ENCODE measurements at regions not wholly inside any gene's neighbourhood (a gene's known extent, or its start where the extent isn't known, plus 50 kb on each side); places are given as distances from the start of the nearest gene placed in this dataset.

DNA sequence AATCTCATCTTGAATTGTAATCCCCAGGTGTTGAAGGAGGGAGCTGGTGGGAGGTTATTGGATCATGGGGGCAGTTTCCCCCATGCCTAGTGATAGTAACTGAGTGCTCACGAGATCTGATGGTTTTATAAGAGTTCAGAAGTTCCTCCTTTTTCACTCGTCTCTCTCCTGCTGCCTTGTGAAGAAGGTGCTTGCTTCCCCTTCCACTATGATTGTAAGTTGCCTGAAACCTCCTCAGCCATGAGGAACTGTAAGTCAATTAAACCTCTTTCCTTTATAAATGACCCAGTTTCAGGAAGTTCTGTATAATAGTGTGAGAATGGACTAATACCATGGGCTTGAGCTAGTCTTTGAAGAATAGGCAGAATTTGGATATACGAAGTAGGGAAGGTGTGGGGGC lies 113.9 kb downstream of the RIN2 start:
- no peak overlapping the region for H3K4me2 ChIP-seq
- H3K4me1 ChIP-seq (ENCODE audit: insufficient read depth) = 0 out of 2 replicates have a peak, but pooled peaks cover 3% of the 10 kb centered on the region
- Mint-ChIP-seq H3K4me1 (no peaks in the 10 kb centered on the region; the same call in 2 of the 3 replicates), H3K27ac (no peak overlapping the region), H3K36me3 (ENCODE audit: low read depth) (no peaks in the 10 kb centered on the region; the same call in 2 of the 3 replicates), H3K27me3 (ENCODE audit: insufficient read depth, low read depth, poor library complexity) (peaks cover 1% of the 10 kb centered on the region), H3K4me3 (no peak overlapping the region), H3K9me3 (peaks cover 7% of the 10 kb centered on the region; the same call in 2 of the 3 replicates)
- no peaks in the 10 kb centered on the region for H3K36me3 ChIP-seq (ENCODE audit: insufficient read depth)
- ATAC-seq = no peak
- no peak overlapping the region for H2AFZ ChIP-seq
- H4K20me1 ChIP-seq (replicated peaks; ENCODE audit: insufficient read depth) = no peaks in the 10 kb centered on the region
- no peaks in the 10 kb centered on the region for H3K27me3 ChIP-seq (ENCODE audit: insufficient read depth)
- H3K27ac ChIP-seq (ENCODE audit: low read depth) = no peak overlapping the region
- no peak for DNase-seq (ENCODE audit: low spot score)
- H3K9me2 ChIP-seq (ENCODE audit: insufficient read depth) = peaks cover 3% of the 10 kb centered on the region; the same call in 1 of the 2 replicates
- no peak overlapping the region for H3K4me3 ChIP-seq
- no peak for TF ChIP-seq JUNB (IDR thresholded peaks at IDR 0.05; ENCODE audit: unreplicated experiment)
- no peak for TF ChIP-seq EZH2phosphoT487 (IDR thresholded peaks at IDR 0.05; ENCODE audit: unreplicated experiment)
- TF ChIP-seq, protein P1, sequence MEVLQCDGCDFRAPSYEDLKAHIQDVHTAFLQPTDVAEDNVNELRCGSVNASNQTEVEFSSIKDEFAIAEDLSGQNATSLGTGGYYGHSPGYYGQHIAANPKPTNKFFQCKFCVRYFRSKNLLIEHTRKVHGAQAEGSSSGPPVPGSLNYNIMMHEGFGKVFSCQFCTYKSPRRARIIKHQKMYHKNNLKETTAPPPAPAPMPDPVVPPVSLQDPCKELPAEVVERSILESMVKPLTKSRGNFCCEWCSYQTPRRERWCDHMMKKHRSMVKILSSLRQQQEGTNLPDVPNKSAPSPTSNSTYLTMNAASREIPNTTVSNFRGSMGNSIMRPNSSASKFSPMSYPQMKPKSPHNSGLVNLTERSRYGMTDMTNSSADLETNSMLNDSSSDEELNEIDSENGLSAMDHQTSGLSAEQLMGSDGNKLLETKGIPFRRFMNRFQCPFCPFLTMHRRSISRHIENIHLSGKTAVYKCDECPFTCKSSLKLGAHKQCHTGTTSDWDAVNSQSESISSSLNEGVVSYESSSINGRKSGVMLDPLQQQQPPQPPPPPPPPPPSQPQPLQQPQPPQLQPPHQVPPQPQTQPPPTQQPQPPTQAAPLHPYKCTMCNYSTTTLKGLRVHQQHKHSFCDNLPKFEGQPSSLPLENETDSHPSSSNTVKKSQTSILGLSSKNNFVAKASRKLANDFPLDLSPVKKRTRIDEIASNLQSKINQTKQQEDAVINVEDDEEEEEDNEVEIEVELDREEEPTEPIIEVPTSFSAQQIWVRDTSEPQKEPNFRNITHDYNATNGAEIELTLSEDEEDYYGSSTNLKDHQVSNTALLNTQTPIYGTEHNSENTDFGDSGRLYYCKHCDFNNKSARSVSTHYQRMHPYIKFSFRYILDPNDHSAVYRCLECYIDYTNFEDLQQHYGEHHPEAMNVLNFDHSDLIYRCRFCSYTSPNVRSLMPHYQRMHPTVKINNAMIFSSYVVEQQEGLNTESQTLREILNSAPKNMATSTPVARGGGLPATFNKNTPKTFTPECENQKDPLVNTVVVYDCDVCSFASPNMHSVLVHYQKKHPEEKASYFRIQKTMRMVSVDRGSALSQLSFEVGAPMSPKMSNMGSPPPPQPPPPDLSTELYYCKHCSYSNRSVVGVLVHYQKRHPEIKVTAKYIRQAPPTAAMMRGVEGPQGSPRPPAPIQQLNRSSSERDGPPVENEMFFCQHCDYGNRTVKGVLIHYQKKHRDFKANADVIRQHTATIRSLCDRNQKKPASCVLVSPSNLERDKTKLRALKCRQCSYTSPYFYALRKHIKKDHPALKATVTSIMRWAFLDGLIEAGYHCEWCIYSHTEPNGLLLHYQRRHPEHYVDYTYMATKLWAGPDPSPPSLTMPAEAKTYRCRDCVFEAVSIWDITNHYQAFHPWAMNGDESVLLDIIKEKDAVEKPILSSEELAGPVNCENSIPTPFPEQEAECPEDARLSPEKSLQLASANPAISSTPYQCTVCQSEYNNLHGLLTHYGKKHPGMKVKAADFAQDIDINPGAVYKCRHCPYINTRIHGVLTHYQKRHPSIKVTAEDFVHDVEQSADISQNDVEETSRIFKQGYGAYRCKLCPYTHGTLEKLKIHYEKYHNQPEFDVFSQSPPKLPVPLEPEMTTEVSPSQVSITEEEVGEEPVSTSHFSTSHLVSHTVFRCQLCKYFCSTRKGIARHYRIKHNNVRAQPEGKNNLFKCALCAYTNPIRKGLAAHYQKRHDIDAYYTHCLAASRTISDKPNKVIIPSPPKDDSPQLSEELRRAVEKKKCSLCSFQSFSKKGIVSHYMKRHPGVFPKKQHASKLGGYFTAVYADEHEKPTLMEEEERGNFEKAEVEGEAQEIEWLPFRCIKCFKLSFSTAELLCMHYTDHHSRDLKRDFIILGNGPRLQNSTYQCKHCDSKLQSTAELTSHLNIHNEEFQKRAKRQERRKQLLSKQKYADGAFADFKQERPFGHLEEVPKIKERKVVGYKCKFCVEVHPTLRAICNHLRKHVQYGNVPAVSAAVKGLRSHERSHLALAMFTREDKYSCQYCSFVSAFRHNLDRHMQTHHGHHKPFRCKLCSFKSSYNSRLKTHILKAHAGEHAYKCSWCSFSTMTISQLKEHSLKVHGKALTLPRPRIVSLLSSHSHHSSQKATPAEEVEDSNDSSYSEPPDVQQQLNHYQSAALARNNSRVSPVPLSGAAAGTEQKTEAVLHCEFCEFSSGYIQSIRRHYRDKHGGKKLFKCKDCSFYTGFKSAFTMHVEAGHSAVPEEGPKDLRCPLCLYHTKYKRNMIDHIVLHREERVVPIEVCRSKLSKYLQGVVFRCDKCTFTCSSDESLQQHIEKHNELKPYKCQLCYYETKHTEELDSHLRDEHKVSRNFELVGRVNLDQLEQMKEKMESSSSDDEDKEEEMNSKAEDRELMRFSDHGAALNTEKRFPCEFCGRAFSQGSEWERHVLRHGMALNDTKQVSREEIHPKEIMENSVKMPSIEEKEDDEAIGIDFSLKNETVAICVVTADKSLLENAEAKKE (CRISPR knock-in tag; IDR thresholded peaks at IDR 0.05) = no peak
- no peak for TF ChIP-seq CREB1 (CRISPR knock-in tag; IDR thresholded peaks at IDR 0.05; ENCODE audit: low read depth)
- TF ChIP-seq STAT1 (IDR thresholded peaks at IDR 0.05; ENCODE audit: unreplicated experiment) = no peak
- TF ChIP-seq, protein P2, sequence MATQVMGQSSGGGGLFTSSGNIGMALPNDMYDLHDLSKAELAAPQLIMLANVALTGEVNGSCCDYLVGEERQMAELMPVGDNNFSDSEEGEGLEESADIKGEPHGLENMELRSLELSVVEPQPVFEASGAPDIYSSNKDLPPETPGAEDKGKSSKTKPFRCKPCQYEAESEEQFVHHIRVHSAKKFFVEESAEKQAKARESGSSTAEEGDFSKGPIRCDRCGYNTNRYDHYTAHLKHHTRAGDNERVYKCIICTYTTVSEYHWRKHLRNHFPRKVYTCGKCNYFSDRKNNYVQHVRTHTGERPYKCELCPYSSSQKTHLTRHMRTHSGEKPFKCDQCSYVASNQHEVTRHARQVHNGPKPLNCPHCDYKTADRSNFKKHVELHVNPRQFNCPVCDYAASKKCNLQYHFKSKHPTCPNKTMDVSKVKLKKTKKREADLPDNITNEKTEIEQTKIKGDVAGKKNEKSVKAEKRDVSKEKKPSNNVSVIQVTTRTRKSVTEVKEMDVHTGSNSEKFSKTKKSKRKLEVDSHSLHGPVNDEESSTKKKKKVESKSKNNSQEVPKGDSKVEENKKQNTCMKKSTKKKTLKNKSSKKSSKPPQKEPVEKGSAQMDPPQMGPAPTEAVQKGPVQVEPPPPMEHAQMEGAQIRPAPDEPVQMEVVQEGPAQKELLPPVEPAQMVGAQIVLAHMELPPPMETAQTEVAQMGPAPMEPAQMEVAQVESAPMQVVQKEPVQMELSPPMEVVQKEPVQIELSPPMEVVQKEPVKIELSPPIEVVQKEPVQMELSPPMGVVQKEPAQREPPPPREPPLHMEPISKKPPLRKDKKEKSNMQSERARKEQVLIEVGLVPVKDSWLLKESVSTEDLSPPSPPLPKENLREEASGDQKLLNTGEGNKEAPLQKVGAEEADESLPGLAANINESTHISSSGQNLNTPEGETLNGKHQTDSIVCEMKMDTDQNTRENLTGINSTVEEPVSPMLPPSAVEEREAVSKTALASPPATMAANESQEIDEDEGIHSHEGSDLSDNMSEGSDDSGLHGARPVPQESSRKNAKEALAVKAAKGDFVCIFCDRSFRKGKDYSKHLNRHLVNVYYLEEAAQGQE (IDR thresholded peaks at IDR 0.05; ENCODE audit: unreplicated experiment) = no peak
- no peak for TF ChIP-seq ZNF114 (CRISPR knock-in tag; IDR thresholded peaks at IDR 0.05)
- H3F3A ChIP-seq (replicated peaks; ENCODE audit: low read depth) = no peaks in the 10 kb centered on the region
- H3K79me2 ChIP-seq (replicated peaks; ENCODE audit: insufficient read depth) = no peaks in the 10 kb centered on the region

Data from GM23338 (cell line).